ENCODE measurements at regions not wholly inside any gene's neighbourhood (a gene's known extent, or its start where the extent isn't known, plus 50 kb on each side); places are given as distances from the start of the nearest gene placed in this dataset.

- TF ChIP-seq CTCF (IDR thresholded peaks at IDR 0.05; ENCODE audit: low read depth, low read length) (no peak), EZH2phosphoT487 (IDR thresholded peaks at IDR 0.05; ENCODE audit: low read depth) (no peak)
These were observed 53.3 kb upstream of the MSI2 start for GRCh38 chr17:57203040-57203439.
